ENCODE measurements at regions not wholly inside any gene's neighbourhood (a gene's known extent, or its start where the extent isn't known, plus 50 kb on each side); places are given as distances from the start of the nearest gene placed in this dataset.

DNA sequence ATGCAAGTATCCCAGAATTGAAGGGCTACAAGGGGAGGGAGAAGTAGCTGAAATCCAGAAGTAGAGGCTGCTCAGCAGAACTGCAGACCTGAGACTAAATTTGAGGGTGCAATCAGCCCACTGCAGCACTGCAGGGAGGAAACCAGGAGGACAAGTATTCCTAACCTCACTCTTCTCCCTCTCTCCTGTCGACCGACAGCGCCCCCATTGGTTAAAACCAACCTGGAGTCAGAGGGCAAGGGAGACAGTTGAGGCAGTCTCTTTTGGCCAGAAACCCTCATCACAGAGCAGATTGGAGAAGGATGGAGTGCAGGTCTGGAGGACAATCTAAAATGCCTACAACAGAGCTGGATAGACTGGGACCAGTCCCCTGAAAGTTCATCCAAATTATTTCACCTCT lies 768.9 kb upstream of the KLHL29 start:
- TF ChIP-seq, protein P1, sequence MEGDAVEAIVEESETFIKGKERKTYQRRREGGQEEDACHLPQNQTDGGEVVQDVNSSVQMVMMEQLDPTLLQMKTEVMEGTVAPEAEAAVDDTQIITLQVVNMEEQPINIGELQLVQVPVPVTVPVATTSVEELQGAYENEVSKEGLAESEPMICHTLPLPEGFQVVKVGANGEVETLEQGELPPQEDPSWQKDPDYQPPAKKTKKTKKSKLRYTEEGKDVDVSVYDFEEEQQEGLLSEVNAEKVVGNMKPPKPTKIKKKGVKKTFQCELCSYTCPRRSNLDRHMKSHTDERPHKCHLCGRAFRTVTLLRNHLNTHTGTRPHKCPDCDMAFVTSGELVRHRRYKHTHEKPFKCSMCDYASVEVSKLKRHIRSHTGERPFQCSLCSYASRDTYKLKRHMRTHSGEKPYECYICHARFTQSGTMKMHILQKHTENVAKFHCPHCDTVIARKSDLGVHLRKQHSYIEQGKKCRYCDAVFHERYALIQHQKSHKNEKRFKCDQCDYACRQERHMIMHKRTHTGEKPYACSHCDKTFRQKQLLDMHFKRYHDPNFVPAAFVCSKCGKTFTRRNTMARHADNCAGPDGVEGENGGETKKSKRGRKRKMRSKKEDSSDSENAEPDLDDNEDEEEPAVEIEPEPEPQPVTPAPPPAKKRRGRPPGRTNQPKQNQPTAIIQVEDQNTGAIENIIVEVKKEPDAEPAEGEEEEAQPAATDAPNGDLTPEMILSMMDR (IDR thresholded peaks at IDR 0.05): no peak
- TF ChIP-seq POLR2A (IDR thresholded peaks at IDR 0.05) (no peak), POLR2AphosphoS5 (IDR thresholded peaks at IDR 0.05; ENCODE audit: insufficient read depth in 1 of 2, low read depth in 1 of 2) (no peak)
- Histone ChIP-seq H3K9me3 (no peaks in the 10 kb centered on the region), H3K36me3 (no peaks in the 10 kb centered on the region), H3K27me3 (no peaks in the 10 kb centered on the region), H3K27ac (no peak overlapping the region), H3K4me3 (no peak overlapping the region), H3K4me1 (no peaks in the 10 kb centered on the region)
- DNase-seq (ENCODE audit: extremely low spot score in 2 of 2): no peak
- intact Hi-C loops (cut with DNase I): no loop called here

DNA sequence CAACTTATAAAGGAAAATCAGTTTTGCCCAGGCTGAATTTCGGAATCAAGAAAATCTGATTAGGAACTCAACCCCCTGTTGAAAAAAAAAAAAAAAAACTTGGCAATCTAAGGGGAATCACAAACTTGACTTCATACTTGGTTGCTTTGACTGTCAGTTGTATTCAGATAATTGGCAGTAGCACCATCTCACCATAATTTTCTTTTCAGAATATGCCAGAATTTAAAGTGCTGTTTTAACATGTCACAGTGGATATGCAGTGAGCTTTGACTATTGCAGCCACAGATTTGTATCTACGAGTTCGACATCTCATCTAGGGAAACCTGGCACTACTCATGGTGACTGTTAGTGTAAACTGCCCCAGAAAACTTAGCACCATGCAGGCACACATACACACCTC lies 761.4 kb upstream of the KLHL29 start:
- DNase-seq (ENCODE audit: extremely low spot score in 2 of 2): no peak
- no peak overlapping the region for H3K27ac ChIP-seq
- no peaks in the 10 kb centered on the region for H3K9me3 ChIP-seq
- no peaks in the 10 kb centered on the region for H3K36me3 ChIP-seq
- TF ChIP-seq POLR2A (IDR thresholded peaks at IDR 0.05): no peak
- no peak for TF ChIP-seq POLR2AphosphoS5 (IDR thresholded peaks at IDR 0.05; ENCODE audit: insufficient read depth in 1 of 2, low read depth in 1 of 2)
- TF ChIP-seq, protein P1 (IDR thresholded peaks at IDR 0.05): no peak
- no peaks in the 10 kb centered on the region for H3K27me3 ChIP-seq
- no peak overlapping the region for H3K4me3 ChIP-seq
- H3K4me1 ChIP-seq: no peaks in the 10 kb centered on the region
- intact Hi-C loops (cut with DNase I): no loop called here

DNA sequence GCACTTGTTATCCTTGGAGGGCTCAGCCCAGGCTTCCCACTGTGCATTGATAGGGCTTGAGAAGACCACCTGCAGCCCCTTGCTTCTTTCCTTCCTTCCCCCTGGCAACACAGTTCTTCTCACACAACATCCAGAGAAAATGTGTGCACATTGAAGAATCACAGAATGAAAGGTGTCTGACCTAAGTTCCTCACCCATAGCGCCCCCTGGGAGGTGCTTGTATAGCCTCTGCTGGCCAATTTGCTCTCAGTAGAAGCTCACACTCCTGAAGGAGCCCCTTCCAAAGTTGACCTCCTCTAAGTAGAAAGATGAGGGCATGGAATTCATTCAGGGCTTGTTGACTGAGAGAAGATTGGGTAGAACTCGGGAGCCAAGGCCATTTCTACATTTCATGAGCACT lies 758.4 kb upstream of the KLHL29 start:
- no peak overlapping the region for H3K27ac ChIP-seq
- DNase-seq (ENCODE audit: extremely low spot score in 2 of 2): no peak
- no peak overlapping the region for H3K4me3 ChIP-seq
- no peaks in the 10 kb centered on the region for H3K27me3 ChIP-seq
- TF ChIP-seq, protein P1 (IDR thresholded peaks at IDR 0.05): no peak
- TF ChIP-seq POLR2A (IDR thresholded peaks at IDR 0.05) (no peak), POLR2AphosphoS5 (IDR thresholded peaks at IDR 0.05; ENCODE audit: insufficient read depth in 1 of 2, low read depth in 1 of 2) (no peak)
- no peaks in the 10 kb centered on the region for H3K4me1 ChIP-seq
- intact Hi-C loops (cut with DNase I): no loop called here
- H3K9me3 ChIP-seq: no peaks in the 10 kb centered on the region
- H3K36me3 ChIP-seq: no peaks in the 10 kb centered on the region

GRCh38 chr2:22628221-22628620 lies 756.8 kb upstream of the KLHL29 start:
- Histone ChIP-seq H3K9me3 (no peaks in the 10 kb centered on the region), H3K27me3 (no peaks in the 10 kb centered on the region), H3K36me3 (no peaks in the 10 kb centered on the region), H3K4me1 (no peaks in the 10 kb centered on the region), H3K27ac (no peak overlapping the region), H3K4me3 (no peak overlapping the region)
- intact Hi-C loops (cut with DNase I): no loop called here
- DNase-seq (ENCODE audit: extremely low spot score in 2 of 2): no peak
- TF ChIP-seq, protein P1 (IDR thresholded peaks at IDR 0.05): no peak
- TF ChIP-seq POLR2AphosphoS5 (IDR thresholded peaks at IDR 0.05; ENCODE audit: insufficient read depth in 1 of 2, low read depth in 1 of 2): no peak
- no peak for TF ChIP-seq POLR2A (IDR thresholded peaks at IDR 0.05)

- intact Hi-C loops (cut with DNase I): no loop called here
- Histone ChIP-seq H3K4me3 (no peak overlapping the region), H3K27ac (no peak overlapping the region), H3K27me3 (no peaks in the 10 kb centered on the region), H3K9me3 (no peaks in the 10 kb centered on the region), H3K4me1 (no peaks in the 10 kb centered on the region), H3K36me3 (no peaks in the 10 kb centered on the region)
- DNase-seq (ENCODE audit: extremely low spot score in 2 of 2): no peak
- TF ChIP-seq POLR2A (IDR thresholded peaks at IDR 0.05): no peak
- no peak for TF ChIP-seq POLR2AphosphoS5 (IDR thresholded peaks at IDR 0.05; ENCODE audit: insufficient read depth in 1 of 2, low read depth in 1 of 2)
- TF ChIP-seq, protein P1 (IDR thresholded peaks at IDR 0.05): no peak
Observed at GRCh38 chr2:22628906-22629305, 756.1 kb upstream of the KLHL29 start.

All from vagina (tissue), 2 donors.